Activated CD4-positive, alpha-beta memory T cell treated with anti-CD3 and anti-CD28 coated beads for 36 hours (primary cell): ENCODE measurements at regions not wholly inside any gene's neighbourhood (a gene's known extent, or its start where the extent isn't known, plus 50 kb on each side); places are given as distances from the start of the nearest gene placed in this dataset.

Experiments used
- CTCF ChIA-PET: fragments of 350-600 bp; sonication (Branson Sonifier 250); formaldehyde crosslinking; loops from one replicate; lab custom pipeline; 2021; ENCODE audit warnings: antibody characterized with exemption, inconsistent platforms; lab: Charles Lee
- POLR2A ChIA-PET: fragments of 350-600 bp; sonication (Branson Sonifier 250); formaldehyde crosslinking; loops from one replicate; lab custom pipeline; 2021; ENCODE audit warnings: antibody characterized with exemption; lab: Charles Lee
- DNase-seq: peaks from one replicate; pipeline ENCODE4 v3.0.0-alpha.2; 2020
- H3K27ac Mint-ChIP-seq: one replicate; pipeline ENCODE4 v1.8.0; 2021; ENCODE audit warnings: mixed read lengths
- H3K27me3 Mint-ChIP-seq: one replicate; pipeline ENCODE4 v1.8.0; 2021; ENCODE audit warnings: mixed read lengths
- H3K36me3 Mint-ChIP-seq: one replicate; pipeline ENCODE4 v1.8.0; 2021; ENCODE audit warnings: mixed read lengths
- H3K4me1 Mint-ChIP-seq: one replicate; pipeline ENCODE4 v1.8.0; 2021; ENCODE audit warnings: low read depth, mixed read lengths
- H3K4me3 Mint-ChIP-seq: one replicate; pipeline ENCODE4 v1.8.0; 2021; ENCODE audit warnings: mild to moderate bottlenecking, mixed read lengths
- H3K9me3 Mint-ChIP-seq: one replicate; pipeline ENCODE4 v1.8.0; 2021; ENCODE audit warnings: mixed read lengths
- intact Hi-C: fragments of 100-400 bp; cut with micrococcal nuclease; formaldehyde crosslinking; loops from one replicate; pipeline ENCODE4 v1.15.1; 2023

DNA sequence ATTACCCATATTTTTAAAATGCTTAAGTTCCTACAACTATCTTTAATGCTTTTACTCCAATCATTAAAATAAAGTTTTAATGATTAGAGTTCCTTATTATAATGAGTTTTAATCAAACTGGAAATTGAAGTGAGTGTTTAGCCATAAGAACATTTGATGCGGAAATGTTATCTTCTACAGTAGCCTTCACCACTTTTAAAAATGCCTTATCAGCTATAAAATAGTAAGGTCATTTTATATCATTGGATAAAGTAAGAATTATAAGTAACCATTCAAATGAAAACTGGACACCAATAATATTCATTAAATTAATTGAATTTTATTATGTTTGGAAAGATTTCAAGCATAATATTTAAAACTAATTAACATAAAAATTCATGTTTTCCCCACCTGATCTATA lies 825.0 kb upstream of the ROBO1 start:
- no peak overlapping the region for H3K27ac Mint-ChIP-seq
- CTCF ChIA-PET: no interaction called here
- peaks cover 16% of the 10 kb centered on the region for H3K9me3 Mint-ChIP-seq
- no peaks in the 10 kb centered on the region for H3K36me3 Mint-ChIP-seq
- POLR2A ChIA-PET: no interaction called here
- no peaks in the 10 kb centered on the region for H3K4me1 Mint-ChIP-seq
- no peaks in the 10 kb centered on the region for H3K27me3 Mint-ChIP-seq
- no peak for DNase-seq
- intact Hi-C loops: no loop called here
- H3K4me3 Mint-ChIP-seq: no peak overlapping the region

- H3K9me3 Mint-ChIP-seq: no peaks in the 10 kb centered on the region
- no peaks in the 10 kb centered on the region for H3K36me3 Mint-ChIP-seq
- H3K27ac Mint-ChIP-seq: no peak overlapping the region
- no peak overlapping the region for H3K4me3 Mint-ChIP-seq
- H3K4me1 Mint-ChIP-seq: no peaks in the 10 kb centered on the region
- intact Hi-C loops: no loop called here
- CTCF ChIA-PET: no interaction called here
- POLR2A ChIA-PET: no interaction called here
- no peaks in the 10 kb centered on the region for H3K27me3 Mint-ChIP-seq
- DNase-seq: no peak
Observed at GRCh38 chr3:80586338-80586737, 818.5 kb upstream of the ROBO1 start.

DNA sequence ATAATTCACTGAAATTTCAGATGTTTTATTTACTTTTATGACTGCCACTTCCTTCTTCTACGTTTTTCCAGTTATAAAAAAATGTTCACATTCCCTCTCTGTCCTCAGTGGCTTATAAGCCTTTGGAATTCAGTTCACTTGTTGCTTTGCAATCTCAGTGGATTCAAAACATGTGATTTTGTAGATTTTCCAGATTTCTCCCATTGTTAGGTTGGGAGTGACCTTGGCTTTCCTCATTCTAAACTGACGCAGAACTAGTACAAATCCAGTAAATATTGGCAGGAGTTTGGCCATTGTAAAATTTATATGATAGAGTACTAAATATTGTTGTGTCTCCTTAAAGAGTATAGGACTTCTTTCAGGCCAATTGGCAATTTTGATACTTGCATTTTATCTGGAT lies 812.3 kb upstream of the ROBO1 start:
- intact Hi-C loops: no loop called here
- DNase-seq: no peak
- ChIA-PET CTCF (no interaction called here), POLR2A (no interaction called here)
- no peaks in the 10 kb centered on the region for H3K4me1 Mint-ChIP-seq
- no peaks in the 10 kb centered on the region for H3K27me3 Mint-ChIP-seq
- no peaks in the 10 kb centered on the region for H3K36me3 Mint-ChIP-seq
- H3K4me3 Mint-ChIP-seq: no peak overlapping the region
- no peak overlapping the region for H3K27ac Mint-ChIP-seq
- peaks cover 13% of the 10 kb centered on the region for H3K9me3 Mint-ChIP-seq

DNA sequence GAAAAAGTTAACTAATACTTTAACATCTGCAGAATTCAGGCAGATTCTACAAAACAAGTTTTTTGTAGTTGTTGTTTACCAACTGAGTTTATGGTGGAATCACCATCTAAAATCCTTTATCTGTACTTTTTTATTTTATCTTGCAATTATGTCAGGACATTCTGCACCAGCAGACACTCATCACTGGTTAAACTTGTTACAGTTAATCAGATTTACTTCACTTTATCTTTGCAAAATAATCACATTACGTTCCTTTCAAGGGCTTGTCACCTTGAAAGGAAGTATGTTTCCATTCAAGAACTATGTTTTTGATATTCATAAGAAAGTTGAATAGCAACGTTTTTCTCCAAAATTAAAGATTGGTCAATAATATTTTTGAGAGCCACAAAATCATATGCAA lies 796.6 kb upstream of the ROBO1 start:
- H3K27ac Mint-ChIP-seq: no peak overlapping the region
- H3K9me3 Mint-ChIP-seq: peaks cover 9% of the 10 kb centered on the region
- no peaks in the 10 kb centered on the region for H3K4me1 Mint-ChIP-seq
- H3K4me3 Mint-ChIP-seq: no peak overlapping the region
- ChIA-PET POLR2A (no interaction called here), CTCF (no interaction called here)
- DNase-seq: no peak
- no peaks in the 10 kb centered on the region for H3K27me3 Mint-ChIP-seq
- intact Hi-C loops: no loop called here
- H3K36me3 Mint-ChIP-seq: no peaks in the 10 kb centered on the region

DNA sequence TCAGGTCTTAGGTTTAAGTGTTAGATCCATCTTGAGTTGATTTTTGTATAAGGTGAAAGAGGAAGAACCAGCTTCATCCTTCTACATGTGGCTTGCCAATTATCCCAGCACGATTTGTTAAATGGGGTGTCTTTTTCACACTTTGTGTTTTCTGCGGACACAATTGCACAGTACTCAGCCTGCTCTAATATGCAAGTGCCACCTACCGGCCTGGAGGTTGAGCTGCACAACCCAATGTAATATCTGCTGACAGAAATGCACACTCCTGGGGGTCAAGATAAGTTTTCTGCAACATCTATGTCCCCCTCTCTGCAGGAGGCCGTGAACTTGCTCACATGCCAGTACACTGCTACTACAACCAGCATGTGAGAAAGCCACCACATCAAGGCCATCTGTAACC lies 791.9 kb upstream of the ROBO1 start:
- Mint-ChIP-seq H3K27me3 (no peaks in the 10 kb centered on the region), H3K27ac (no peak overlapping the region), H3K4me3 (no peak overlapping the region), H3K9me3 (peaks cover 12% of the 10 kb centered on the region), H3K36me3 (no peaks in the 10 kb centered on the region), H3K4me1 (no peaks in the 10 kb centered on the region)
- POLR2A ChIA-PET: no interaction called here
- DNase-seq: no peak
- CTCF ChIA-PET: no interaction called here
- intact Hi-C loops: no loop called here

- ChIA-PET CTCF (no interaction called here), POLR2A (no interaction called here)
- Mint-ChIP-seq H3K4me3 (no peak overlapping the region), H3K36me3 (no peaks in the 10 kb centered on the region), H3K9me3 (peaks cover 14% of the 10 kb centered on the region), H3K27me3 (no peaks in the 10 kb centered on the region), H3K27ac (no peak overlapping the region), H3K4me1 (no peaks in the 10 kb centered on the region)
- DNase-seq: no peak
- intact Hi-C loops: no loop called here
Observed at GRCh38 chr3:80556763-80557162, 789.0 kb upstream of the ROBO1 start.

DNA sequence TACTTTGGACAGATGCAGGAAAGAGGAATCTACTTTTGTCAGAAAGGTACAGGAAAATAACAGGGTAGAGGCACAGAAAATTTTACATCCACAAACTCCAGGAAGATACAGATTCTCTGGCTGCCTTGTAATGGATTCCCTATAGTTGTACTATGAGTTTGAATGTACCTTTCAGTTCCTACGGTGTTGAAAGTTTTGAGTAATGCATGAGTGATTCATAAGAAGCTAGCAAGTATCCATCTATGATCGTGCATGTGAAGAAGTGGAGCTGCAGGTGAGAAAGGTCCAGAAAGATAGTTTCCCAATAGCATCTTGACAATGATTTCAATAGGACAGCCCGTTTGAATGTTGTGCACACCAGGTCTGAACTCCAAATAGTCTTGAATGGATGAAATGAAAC lies 786.5 kb upstream of the ROBO1 start:
- no peak overlapping the region for H3K27ac Mint-ChIP-seq
- H3K9me3 Mint-ChIP-seq: peaks cover 15% of the 10 kb centered on the region
- intact Hi-C loops: no loop called here
- ChIA-PET POLR2A (no interaction called here), CTCF (no interaction called here)
- H3K4me1 Mint-ChIP-seq: no peaks in the 10 kb centered on the region
- no peaks in the 10 kb centered on the region for H3K36me3 Mint-ChIP-seq
- no peak overlapping the region for H3K4me3 Mint-ChIP-seq
- DNase-seq: no peak
- H3K27me3 Mint-ChIP-seq: no peaks in the 10 kb centered on the region

GRCh38 chr3:80553211-80553610 lies 785.4 kb upstream of the ROBO1 start:
- Mint-ChIP-seq H3K9me3 (peaks cover 7% of the 10 kb centered on the region), H3K27ac (no peak overlapping the region), H3K4me3 (no peak overlapping the region), H3K27me3 (no peaks in the 10 kb centered on the region), H3K4me1 (no peaks in the 10 kb centered on the region), H3K36me3 (no peaks in the 10 kb centered on the region)
- intact Hi-C loops: no loop called here
- ChIA-PET POLR2A (no interaction called here), CTCF (no interaction called here)
- no peak for DNase-seq

- Mint-ChIP-seq H3K36me3 (no peaks in the 10 kb centered on the region), H3K27me3 (no peaks in the 10 kb centered on the region), H3K4me1 (no peaks in the 10 kb centered on the region), H3K9me3 (peaks cover 9% of the 10 kb centered on the region), H3K4me3 (no peak overlapping the region), H3K27ac (no peak overlapping the region)
- ChIA-PET POLR2A (no interaction called here), CTCF (no interaction called here)
- intact Hi-C loops: no loop called here
- DNase-seq: no peak
Observed at GRCh38 chr3:80550174-80550573, 782.4 kb upstream of the ROBO1 start.

DNA sequence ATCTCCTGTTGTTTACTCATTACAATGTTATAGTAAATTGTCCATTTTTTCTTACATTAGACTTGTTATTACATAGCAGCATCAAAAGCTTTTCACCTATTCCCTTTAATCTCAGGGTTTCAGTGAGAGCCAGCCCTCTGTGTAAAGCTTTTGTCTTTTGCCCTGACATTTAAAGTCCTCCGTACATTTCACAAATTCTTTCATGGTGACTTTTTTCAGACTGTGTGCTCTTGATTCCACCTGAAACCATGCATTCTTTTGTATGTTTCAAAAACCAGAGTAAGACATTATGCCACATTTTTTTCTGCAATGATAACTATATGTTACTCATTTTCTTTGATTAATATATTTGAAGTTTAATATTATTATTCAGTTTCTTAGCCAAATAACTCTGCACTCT lies 781.4 kb upstream of the ROBO1 start:
- intact Hi-C loops: no loop called here
- Mint-ChIP-seq H3K4me1 (no peaks in the 10 kb centered on the region), H3K4me3 (no peak overlapping the region), H3K27me3 (no peaks in the 10 kb centered on the region), H3K36me3 (no peaks in the 10 kb centered on the region), H3K9me3 (peaks cover 9% of the 10 kb centered on the region), H3K27ac (no peak overlapping the region)
- CTCF ChIA-PET: no interaction called here
- POLR2A ChIA-PET: no interaction called here
- no peak for DNase-seq

DNA sequence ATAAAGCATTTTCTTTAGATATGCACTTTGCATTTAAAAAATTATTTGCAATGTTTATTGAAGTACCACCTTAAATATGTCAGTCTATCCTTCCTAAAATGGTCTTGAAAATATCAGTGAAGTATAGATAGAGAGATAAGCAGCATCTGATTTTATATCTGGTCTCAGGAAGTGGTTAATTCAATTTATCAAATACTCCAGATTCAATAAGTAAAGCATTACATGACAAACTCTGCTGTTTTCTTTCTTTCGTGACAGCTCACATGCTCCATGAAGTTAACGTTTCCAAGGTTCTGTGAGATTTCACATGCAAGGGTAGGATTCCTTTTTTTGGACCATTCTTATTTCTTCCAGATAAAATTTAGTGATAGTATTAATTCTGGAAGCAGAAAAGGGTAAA lies 775.4 kb upstream of the ROBO1 start:
- H3K4me3 Mint-ChIP-seq: no peak overlapping the region
- CTCF ChIA-PET: no interaction called here
- no peak for DNase-seq
- intact Hi-C loops: no loop called here
- no peaks in the 10 kb centered on the region for H3K27me3 Mint-ChIP-seq
- H3K4me1 Mint-ChIP-seq: no peaks in the 10 kb centered on the region
- POLR2A ChIA-PET: no interaction called here
- H3K27ac Mint-ChIP-seq: no peak overlapping the region
- H3K36me3 Mint-ChIP-seq: no peaks in the 10 kb centered on the region
- H3K9me3 Mint-ChIP-seq: peaks cover 10% of the 10 kb centered on the region

DNA sequence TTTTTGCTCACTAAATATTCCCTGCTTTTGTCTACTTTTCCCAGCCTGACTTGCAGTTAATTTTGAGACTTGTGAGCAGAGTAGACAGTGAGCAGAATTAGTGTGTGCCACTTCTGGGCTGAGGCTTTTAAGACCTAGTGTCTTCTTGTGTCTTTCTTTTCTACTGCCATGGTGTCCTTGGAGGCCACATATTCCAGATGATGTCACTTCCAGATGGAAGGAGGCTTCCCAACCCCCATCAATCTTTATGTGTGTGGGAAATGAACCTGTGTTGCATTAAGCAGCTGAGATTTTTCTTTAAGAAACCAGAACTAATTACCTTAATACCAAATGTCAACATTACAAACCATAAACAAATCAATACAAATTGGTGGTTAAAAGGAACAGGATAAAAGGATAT lies 774.7 kb upstream of the ROBO1 start:
- POLR2A ChIA-PET: no interaction called here
- H3K36me3 Mint-ChIP-seq: no peaks in the 10 kb centered on the region
- no peak overlapping the region for H3K27ac Mint-ChIP-seq

DNA sequence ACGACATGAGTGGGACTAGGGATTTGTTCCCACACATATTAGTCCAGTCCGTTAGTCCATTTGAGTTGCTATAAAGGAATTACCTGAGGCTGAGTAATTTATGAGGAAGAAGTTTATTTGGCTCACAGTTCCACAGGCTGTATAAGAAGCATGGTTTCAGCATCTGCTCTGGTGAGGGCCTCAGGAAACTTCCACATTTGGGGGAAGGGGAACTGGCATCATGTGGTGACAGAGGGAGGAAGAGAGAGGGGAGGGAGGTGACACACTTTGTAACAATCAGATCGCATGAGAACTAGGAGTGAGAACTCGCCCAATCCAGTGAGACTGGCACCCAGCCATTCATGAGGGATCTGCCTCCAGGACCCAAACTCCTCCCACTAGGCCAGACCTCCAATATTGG lies 769.9 kb upstream of the ROBO1 start:
- DNase-seq: no peak
- intact Hi-C loops: no loop called here
- H3K4me3 Mint-ChIP-seq: no peak overlapping the region
- ChIA-PET CTCF (no interaction called here), POLR2A (no interaction called here)
- peaks cover 23% of the 10 kb centered on the region for H3K9me3 Mint-ChIP-seq
- H3K4me1 Mint-ChIP-seq: no peaks in the 10 kb centered on the region
- no peaks in the 10 kb centered on the region for H3K27me3 Mint-ChIP-seq
- no peaks in the 10 kb centered on the region for H3K36me3 Mint-ChIP-seq
- H3K27ac Mint-ChIP-seq: no peak overlapping the region

More for the DNA sequence above, 774.7 kb upstream of the ROBO1 start:
- no peak for DNase-seq
- Mint-ChIP-seq H3K9me3 (peaks cover 14% of the 10 kb centered on the region), H3K27me3 (no peaks in the 10 kb centered on the region), H3K4me1 (no peaks in the 10 kb centered on the region), H3K4me3 (no peak overlapping the region)
- intact Hi-C loops: no loop called here
- CTCF ChIA-PET: no interaction called here

DNA sequence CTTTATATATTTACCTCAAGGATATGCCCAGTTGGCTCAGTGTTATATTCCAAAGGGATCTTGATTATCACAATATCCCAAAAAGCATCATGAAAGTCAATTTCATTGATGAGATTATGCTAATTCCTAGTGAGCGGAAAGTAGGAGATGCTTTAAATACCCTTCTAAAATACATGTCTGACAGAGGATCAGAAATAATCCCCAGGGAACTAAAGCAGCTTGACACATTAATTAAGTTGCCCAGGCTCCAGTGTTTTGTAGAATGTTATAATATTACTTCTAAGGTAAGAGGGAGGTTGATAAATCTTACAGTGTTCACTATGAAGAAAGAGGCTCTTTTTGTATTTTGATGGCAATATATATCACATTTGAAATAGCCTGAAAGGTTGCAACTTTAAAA lies 767.5 kb upstream of the ROBO1 start:
- H3K27ac Mint-ChIP-seq: no peak overlapping the region
- H3K4me3 Mint-ChIP-seq: no peak overlapping the region
- intact Hi-C loops: no loop called here
- H3K4me1 Mint-ChIP-seq: no peaks in the 10 kb centered on the region
- DNase-seq: no peak
- ChIA-PET CTCF (no interaction called here), POLR2A (no interaction called here)
- peaks cover 19% of the 10 kb centered on the region for H3K9me3 Mint-ChIP-seq
- no peaks in the 10 kb centered on the region for H3K36me3 Mint-ChIP-seq
- no peaks in the 10 kb centered on the region for H3K27me3 Mint-ChIP-seq
